Suprapubic skin (tissue), 3 donors: ENCODE measurements at regions not wholly inside any gene's neighbourhood (a gene's known extent, or its start where the extent isn't known, plus 50 kb on each side); places are given as distances from the start of the nearest gene placed in this dataset.

ENCODE experiments used
- CTCF ChIP-seq, 2 donors: fragments of 200-600 bp in 1 of 2; fragments of 450-650 bp in 1 of 2; sonication (generic) in 1 of 2; IDR thresholded peaks; one replicate each; pipeline ENCODE4 v1.5.1; 2016 to 2019; ENCODE audit warnings: antibody characterized with exemption in 2 of 2, mild to moderate bottlenecking in 1 of 2, moderate library complexity in 1 of 2
- EP300 ChIP-seq: sonication (generic); formaldehyde crosslinking; IDR thresholded peaks from one replicate; pipeline ENCODE4 v1.6.1; 2017; ENCODE audit warnings: antibody characterized with exemption
- POLR2A ChIP-seq, 2 donors: fragments of 450-650 bp; IDR thresholded peaks; one replicate each; pipeline ENCODE4 v1.6.1; 2017; ENCODE audit warnings: antibody characterized with exemption in 2 of 2, mild to moderate bottlenecking in 2 of 2, moderate library complexity in 2 of 2

DNA sequence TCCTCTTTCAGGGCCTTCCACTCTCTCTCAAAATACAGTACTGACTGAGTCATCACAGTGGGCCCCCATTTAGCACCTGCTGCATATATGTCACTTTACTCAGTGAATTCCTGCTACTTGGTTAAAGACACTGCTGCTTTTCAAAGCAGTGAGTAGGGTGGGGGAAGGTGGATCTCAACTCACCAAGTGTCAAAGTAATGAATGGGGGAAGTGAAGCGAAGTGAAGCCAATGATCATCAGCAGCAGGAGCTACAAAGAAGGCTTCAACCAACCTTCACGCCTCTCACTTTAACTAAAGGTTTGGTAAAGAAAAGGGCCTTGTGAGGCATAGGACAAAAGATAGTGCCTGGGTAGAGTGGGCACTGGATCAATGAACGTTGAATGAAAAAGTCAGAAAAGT lies 424.1 kb downstream of the SMARCA1 start:
- TF ChIP-seq CTCF (IDR thresholded peaks at IDR 0.05) = no peak
- no peak for TF ChIP-seq EP300
- no peak for TF ChIP-seq POLR2A (IDR thresholded peaks at IDR 0.05)
